ENCODE measurements at regions not wholly inside any gene's neighbourhood (a gene's known extent, or its start where the extent isn't known, plus 50 kb on each side); places are given as distances from the start of the nearest gene placed in this dataset.
A peak's percentile ranks its signal among the peaks of the same experiment; 100 is the strongest.
"Not testable (repeated sequence)": the region's sequence is repeated elsewhere in the genome, so short reads cannot be mapped to it uniquely, and the experiment has no call there.

GRCh38 chrX:150211988-150212387 is 151.1 kb upstream of the MAMLD1 start:
- TF ChIP-seq CTCF (IDR thresholded peaks at IDR 0.05; ENCODE audit: insufficient read depth, low read length, severe bottlenecking) = no peak
- no peak overlapping the region for H3K4me3 ChIP-seq (ENCODE audit: low read depth, low read length)
- FAIRE-seq (no peak), DNase-seq (ENCODE audit: low read depth) (peak; percentile 77)
- no peaks in the 10 kb centered on the region for H3K36me3 ChIP-seq (ENCODE audit: control insufficient read depth, insufficient read depth, low read length)
- H3K27me3 ChIP-seq (ENCODE audit: control insufficient read depth, insufficient read depth, low read length) = no peaks in the 10 kb centered on the region

- DNase-seq (ENCODE audit: low read depth) (peak; percentile 16), FAIRE-seq (no peak)
- TF ChIP-seq CTCF (IDR thresholded peaks at IDR 0.05; ENCODE audit: insufficient read depth, low read length, severe bottlenecking) = no peak
- Histone ChIP-seq H3K4me3 (ENCODE audit: low read depth, low read length) (no peak overlapping the region), H3K27me3 (ENCODE audit: control insufficient read depth, insufficient read depth, low read length) (no peaks in the 10 kb centered on the region), H3K36me3 (ENCODE audit: control insufficient read depth, insufficient read depth, low read length) (no peaks in the 10 kb centered on the region)
Measured at GRCh38 chrX:150212672-150213480, 150.2 kb upstream of the MAMLD1 start.

GRCh38 chrX:150213481-150214030 is 149.6 kb upstream of the MAMLD1 start:
- FAIRE-seq = no peak
- Histone ChIP-seq H3K27me3 (ENCODE audit: control insufficient read depth, insufficient read depth, low read length) (no peaks in the 10 kb centered on the region), H3K4me3 (ENCODE audit: low read depth, low read length) (no peak overlapping the region), H3K36me3 (ENCODE audit: control insufficient read depth, insufficient read depth, low read length) (no peaks in the 10 kb centered on the region)
- TF ChIP-seq CTCF (IDR thresholded peaks at IDR 0.05; ENCODE audit: insufficient read depth, low read length, severe bottlenecking) = no peak
- no peak for DNase-seq (ENCODE audit: low read depth)

- not testable (repeated sequence) for DNase-seq (ENCODE audit: low read depth); H3K27me3 ChIP-seq (ENCODE audit: control insufficient read depth, insufficient read depth, low read length); H3K4me3 ChIP-seq (ENCODE audit: low read depth, low read length); H3K36me3 ChIP-seq (ENCODE audit: control insufficient read depth, insufficient read depth, low read length)
- peak; percentile 73 for FAIRE-seq
Measured at GRCh38 chrX:150216000-150216399, 147.1 kb upstream of the MAMLD1 start.

GRCh38 chrX:150216716-150217115 is 146.4 kb upstream of the MAMLD1 start:
- FAIRE-seq = no peak
- no peak for DNase-seq (ENCODE audit: low read depth)
- TF ChIP-seq CTCF (IDR thresholded peaks at IDR 0.05; ENCODE audit: insufficient read depth, low read length, severe bottlenecking) = no peak
- H3K27me3 ChIP-seq (ENCODE audit: control insufficient read depth, insufficient read depth, low read length) = no peaks in the 10 kb centered on the region
- no peak overlapping the region for H3K4me3 ChIP-seq (ENCODE audit: low read depth, low read length)
- H3K36me3 ChIP-seq (ENCODE audit: control insufficient read depth, insufficient read depth, low read length) = no peaks in the 10 kb centered on the region

- FAIRE-seq = no peak
Measured at GRCh38 chrX:150217609-150218008, 145.5 kb upstream of the MAMLD1 start.

More at GRCh38 chrX:150217609-150218008, 145.5 kb upstream of the MAMLD1 start:
- TF ChIP-seq CTCF (IDR thresholded peaks at IDR 0.05; ENCODE audit: insufficient read depth, low read length, severe bottlenecking) = no peak
- no peak overlapping the region for H3K4me3 ChIP-seq (ENCODE audit: low read depth, low read length)
- no peaks in the 10 kb centered on the region for H3K36me3 ChIP-seq (ENCODE audit: control insufficient read depth, insufficient read depth, low read length)
- H3K27me3 ChIP-seq (ENCODE audit: control insufficient read depth, insufficient read depth, low read length) = no peaks in the 10 kb centered on the region
- no peak for DNase-seq (ENCODE audit: low read depth)

All from bronchial epithelial cell (primary cell).